ENCODE measurements at regions not wholly inside any gene's neighbourhood (a gene's known extent, or its start where the extent isn't known, plus 50 kb on each side); places are given as distances from the start of the nearest gene placed in this dataset.

DNA sequence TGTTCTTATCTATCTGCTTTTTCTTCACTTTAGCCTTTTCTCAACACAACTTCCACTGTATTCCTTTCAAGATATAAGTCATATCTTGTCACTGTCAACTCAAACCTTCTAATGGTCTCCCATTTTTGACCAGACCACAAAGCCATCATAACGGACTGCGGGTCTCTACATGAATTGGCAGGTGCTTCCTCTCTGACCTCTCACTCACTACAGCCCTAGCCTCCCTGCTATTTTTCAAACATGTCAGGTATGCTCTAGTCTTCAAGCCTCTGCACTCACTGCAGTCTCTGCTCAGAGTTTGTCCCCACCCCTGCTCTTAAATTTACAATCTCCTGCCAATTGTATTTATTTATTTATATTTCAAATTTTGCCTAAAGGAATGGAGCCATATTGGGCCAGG lies 858.1 kb downstream of the TRIB2 start:
- H3T11ph ChIP-seq (ENCODE audit: low read length), result no peak overlapping the region
- no peak overlapping the region for H2AK5ac ChIP-seq (ENCODE audit: insufficient read length, low read length)
- no peak overlapping the region for H3K27ac ChIP-seq (ENCODE audit: insufficient read length, low read depth, low read length)
- no peak overlapping the region for H2AFZ ChIP-seq (ENCODE audit: low read length)
- H2BK12ac ChIP-seq (ENCODE audit: insufficient read length, low read depth, low read length), result no peak overlapping the region
- no peak overlapping the region for H3K4ac ChIP-seq (ENCODE audit: low read depth, low read length)
- H3K9me3 ChIP-seq (ENCODE audit: control insufficient read depth, low read depth, low read length), result peaks cover 6% of the 10 kb centered on the region
- no peak overlapping the region for H3K14ac ChIP-seq (ENCODE audit: insufficient read depth, low read length)
- H3K23ac ChIP-seq (ENCODE audit: insufficient read length, low read depth, low read length), result no peak overlapping the region
- Mint-ChIP-seq H3K9me3 (no peaks in the 10 kb centered on the region), H3K4me3 (no peak overlapping the region), H3K36me3 (ENCODE audit: insufficient read depth in 1 of 3, low read depth in 3 of 3) (no peaks in the 10 kb centered on the region), H3K27me3 (ENCODE audit: low read depth) (peaks cover 3% of the 10 kb centered on the region), H3K4me1 (no peaks in the 10 kb centered on the region), H3K27ac (no peak overlapping the region)
- no peaks in the 10 kb centered on the region for H4K20me1 ChIP-seq (ENCODE audit: control insufficient read depth, insufficient read depth, insufficient read length)
- no peak overlapping the region for H2BK5ac ChIP-seq (ENCODE audit: insufficient read length, low read length)
- H2BK20ac ChIP-seq (ENCODE audit: low read depth, low read length, poor library complexity, severe bottlenecking), result no peak overlapping the region
- no peaks in the 10 kb centered on the region for H3K4me1 ChIP-seq (ENCODE audit: insufficient read depth, low read length)
- H3K27me3 ChIP-seq (ENCODE audit: insufficient read depth, low read length), result no peaks in the 10 kb centered on the region
- H3K23me2 ChIP-seq (ENCODE audit: insufficient read length, low read depth, low read length, poor library complexity, severe bottlenecking), result no peaks in the 10 kb centered on the region
- H3K79me2 ChIP-seq (ENCODE audit: insufficient read depth, low read length), result no peaks in the 10 kb centered on the region
- TF ChIP-seq CTCF (conservative IDR thresholded peaks at IDR 0.05), result no peak
- no peaks in the 10 kb centered on the region for H3K79me1 ChIP-seq (ENCODE audit: insufficient read depth, low read depth, low read length, poor library complexity, severe bottlenecking)
- H3K56ac ChIP-seq (ENCODE audit: insufficient read length, low read depth, low read length), result no peak overlapping the region
- H4K5ac ChIP-seq (ENCODE audit: insufficient read length, low read depth, low read length), result no peak overlapping the region
- no peak overlapping the region for H3K9ac ChIP-seq (ENCODE audit: extremely low read depth, insufficient read length, low read length)
- no peak overlapping the region for H3K4me2 ChIP-seq (ENCODE audit: insufficient read depth, insufficient read length, low read length)
- H4K8ac ChIP-seq (replicated peaks; ENCODE audit: insufficient read length, low read depth, low read length), result no peak overlapping the region
- no peak overlapping the region for H2BK120ac ChIP-seq (ENCODE audit: low read depth, low read length, poor library complexity, severe bottlenecking)
- no peak overlapping the region for H4K91ac ChIP-seq (ENCODE audit: insufficient read length, low read depth, low read length)
- no peak for DNase-seq
- H3K18ac ChIP-seq (ENCODE audit: insufficient read length, low read depth, low read length), result no peak overlapping the region
- no CpG with 5 or more reads among the region's 2 CpGs for WGBS (ENCODE audit: extremely low coverage, insufficient read length, low lambda C conversion rate)
- no peak overlapping the region for H2BK15ac ChIP-seq (ENCODE audit: low read depth, low read length)
